ENCODE measurements at regions not wholly inside any gene's neighbourhood (a gene's known extent, or its start where the extent isn't known, plus 50 kb on each side); places are given as distances from the start of the nearest gene placed in this dataset.

DNA sequence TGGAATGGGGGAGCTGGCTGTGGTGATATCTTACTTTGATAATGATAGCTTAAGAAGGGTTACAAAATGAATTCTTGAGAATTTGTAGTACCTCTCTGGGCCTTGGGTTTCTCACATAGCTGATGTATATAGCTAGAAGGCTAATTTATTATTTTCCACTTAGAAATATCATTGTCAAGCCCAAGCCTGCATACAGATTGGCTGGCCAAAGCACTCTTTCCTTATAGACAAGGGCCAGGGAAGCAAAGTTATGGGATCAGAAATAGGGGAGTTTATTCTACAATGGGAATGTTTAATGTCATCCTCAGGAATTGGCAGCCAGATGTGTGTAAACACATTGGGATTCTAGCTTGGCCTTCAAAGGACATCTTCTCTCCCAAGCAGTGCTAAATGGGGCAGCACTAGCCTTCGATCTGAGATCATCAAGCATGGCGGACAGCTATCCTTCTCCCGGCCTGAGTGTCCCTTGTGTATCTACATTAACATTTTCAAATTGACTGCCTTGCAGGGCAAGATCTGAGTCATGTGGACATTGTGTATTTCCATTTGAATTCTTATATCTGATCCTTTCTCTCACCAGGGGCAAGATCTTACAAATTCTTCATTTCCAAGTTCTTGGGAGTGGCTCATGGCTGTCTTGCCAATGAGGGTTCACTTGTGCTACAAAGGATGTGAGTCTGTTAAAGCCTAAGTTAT is 457.2 kb downstream of the ARHGEF28 start:
- H3K4me3 ChIP-seq: no peak overlapping the region
- H3K36me3 ChIP-seq: no peaks in the 10 kb centered on the region
- H3K27ac ChIP-seq: no peak overlapping the region
- H3K4me1 ChIP-seq: no peaks in the 10 kb centered on the region
- intact Hi-C loops (cut with DNase I; ENCODE audit: low total_unique reads): no loop called here
- no peaks in the 10 kb centered on the region for H3K9me3 ChIP-seq
- no peak for TF ChIP-seq POLR2A (IDR thresholded peaks at IDR 0.05)
- TF ChIP-seq, protein P1, sequence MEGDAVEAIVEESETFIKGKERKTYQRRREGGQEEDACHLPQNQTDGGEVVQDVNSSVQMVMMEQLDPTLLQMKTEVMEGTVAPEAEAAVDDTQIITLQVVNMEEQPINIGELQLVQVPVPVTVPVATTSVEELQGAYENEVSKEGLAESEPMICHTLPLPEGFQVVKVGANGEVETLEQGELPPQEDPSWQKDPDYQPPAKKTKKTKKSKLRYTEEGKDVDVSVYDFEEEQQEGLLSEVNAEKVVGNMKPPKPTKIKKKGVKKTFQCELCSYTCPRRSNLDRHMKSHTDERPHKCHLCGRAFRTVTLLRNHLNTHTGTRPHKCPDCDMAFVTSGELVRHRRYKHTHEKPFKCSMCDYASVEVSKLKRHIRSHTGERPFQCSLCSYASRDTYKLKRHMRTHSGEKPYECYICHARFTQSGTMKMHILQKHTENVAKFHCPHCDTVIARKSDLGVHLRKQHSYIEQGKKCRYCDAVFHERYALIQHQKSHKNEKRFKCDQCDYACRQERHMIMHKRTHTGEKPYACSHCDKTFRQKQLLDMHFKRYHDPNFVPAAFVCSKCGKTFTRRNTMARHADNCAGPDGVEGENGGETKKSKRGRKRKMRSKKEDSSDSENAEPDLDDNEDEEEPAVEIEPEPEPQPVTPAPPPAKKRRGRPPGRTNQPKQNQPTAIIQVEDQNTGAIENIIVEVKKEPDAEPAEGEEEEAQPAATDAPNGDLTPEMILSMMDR (IDR thresholded peaks at IDR 0.05): no peak
- H3K27me3 ChIP-seq: no peaks in the 10 kb centered on the region
- DNase-seq: no peak

DNA sequence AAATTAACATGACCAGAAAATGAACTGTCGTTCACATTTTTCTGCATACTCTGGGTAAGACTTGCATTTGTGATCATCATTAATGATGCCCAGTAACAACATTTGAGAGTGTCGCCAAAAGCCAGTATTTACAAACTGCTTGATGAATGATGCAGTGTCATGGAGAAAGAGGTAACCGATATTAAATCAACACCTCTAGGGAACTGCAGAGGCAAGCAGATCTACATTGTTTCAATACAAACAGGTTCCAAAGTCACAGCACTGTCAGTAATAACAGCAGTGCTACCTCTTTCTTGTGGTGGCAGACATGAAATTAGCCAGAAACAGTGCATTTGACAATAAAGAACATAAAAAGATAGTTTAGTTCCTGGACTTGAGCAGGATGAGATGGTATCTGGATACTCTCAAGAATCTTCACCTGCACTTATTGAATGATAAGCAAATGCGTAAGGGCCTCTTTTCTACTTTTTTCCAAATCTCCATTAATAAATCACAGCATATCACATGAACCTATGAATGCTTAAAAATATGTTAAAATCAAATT is 456.6 kb downstream of the ARHGEF28 start:
- no peak for DNase-seq
- no peak overlapping the region for H3K27ac ChIP-seq
- H3K4me3 ChIP-seq: no peak overlapping the region
- no peaks in the 10 kb centered on the region for H3K9me3 ChIP-seq
- TF ChIP-seq, protein P1 (IDR thresholded peaks at IDR 0.05): no peak
- TF ChIP-seq POLR2A (IDR thresholded peaks at IDR 0.05): no peak
- intact Hi-C loops (cut with DNase I; ENCODE audit: low total_unique reads): no loop called here
- H3K4me1 ChIP-seq: no peaks in the 10 kb centered on the region
- no peaks in the 10 kb centered on the region for H3K36me3 ChIP-seq
- no peaks in the 10 kb centered on the region for H3K27me3 ChIP-seq

DNA sequence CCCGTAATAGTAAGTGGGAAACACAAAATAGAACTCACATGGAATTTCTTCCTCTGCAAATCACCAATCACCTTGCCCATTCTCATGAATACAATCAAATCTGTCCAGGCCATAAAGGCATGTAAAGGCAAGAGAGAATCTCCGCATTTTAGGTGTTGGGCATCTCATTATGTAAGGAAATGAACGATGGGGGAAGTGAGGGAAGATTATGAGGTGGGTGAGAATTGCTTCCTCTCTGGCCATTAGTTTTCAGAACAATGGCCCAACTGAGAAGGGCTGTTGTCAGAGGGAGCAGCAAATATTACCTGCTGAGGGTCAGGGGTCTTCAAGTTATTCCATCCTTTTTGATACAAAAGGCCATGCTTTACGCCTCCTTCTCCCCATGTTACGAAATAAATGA is 455.1 kb downstream of the ARHGEF28 start:
- intact Hi-C loops (cut with DNase I; ENCODE audit: low total_unique reads): no loop called here
- Histone ChIP-seq H3K9me3 (no peaks in the 10 kb centered on the region), H3K4me3 (no peak overlapping the region), H3K4me1 (no peaks in the 10 kb centered on the region), H3K27ac (no peak overlapping the region), H3K27me3 (no peaks in the 10 kb centered on the region), H3K36me3 (no peaks in the 10 kb centered on the region)
- TF ChIP-seq POLR2A (IDR thresholded peaks at IDR 0.05): no peak
- TF ChIP-seq, protein P1 (IDR thresholded peaks at IDR 0.05): no peak
- DNase-seq: no peak

DNA sequence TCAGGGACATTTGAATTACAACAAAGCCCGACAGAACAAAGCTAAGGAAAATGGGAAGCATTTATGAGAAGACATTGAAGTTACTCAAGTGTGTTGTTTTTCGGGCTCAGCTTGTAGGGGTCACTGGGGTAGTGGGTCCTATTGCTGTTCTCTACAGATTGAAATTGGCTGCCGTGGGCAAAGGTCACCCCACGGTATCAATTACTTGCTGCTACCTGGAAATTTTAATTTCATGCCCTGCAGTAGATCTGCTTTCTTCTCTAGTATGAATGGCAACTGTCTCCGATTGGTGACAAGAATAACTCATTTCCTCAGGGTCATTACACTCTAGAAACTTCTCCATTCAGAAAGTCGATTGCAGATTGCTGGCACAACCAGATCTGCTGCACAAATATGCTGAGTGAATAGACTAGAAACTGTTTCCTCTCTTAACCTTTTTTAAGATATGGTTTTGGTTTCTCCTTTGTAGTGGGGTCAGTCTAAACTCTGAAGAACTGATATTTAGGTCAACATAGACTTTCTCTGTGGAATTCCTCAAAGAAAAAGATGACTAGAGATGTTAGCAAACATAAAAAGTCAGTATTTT is 454.1 kb downstream of the ARHGEF28 start:
- DNase-seq: no peak
- no peaks in the 10 kb centered on the region for H3K27me3 ChIP-seq
- H3K4me3 ChIP-seq: no peak overlapping the region
- TF ChIP-seq POLR2A (IDR thresholded peaks at IDR 0.05): no peak
- TF ChIP-seq, protein P1 (IDR thresholded peaks at IDR 0.05): no peak
- no peaks in the 10 kb centered on the region for H3K36me3 ChIP-seq
- no peaks in the 10 kb centered on the region for H3K4me1 ChIP-seq
- no peak overlapping the region for H3K27ac ChIP-seq
- intact Hi-C loops (cut with DNase I; ENCODE audit: low total_unique reads): no loop called here
- no peaks in the 10 kb centered on the region for H3K9me3 ChIP-seq

Data from uterus (tissue), 3 donors.